Neural cell (in vitro differentiated cells): ENCODE measurements at regions not wholly inside any gene's neighbourhood (a gene's known extent, or its start where the extent isn't known, plus 50 kb on each side); places are given as distances from the start of the nearest gene placed in this dataset.
"Not testable (repeated sequence)": the region's sequence is repeated elsewhere in the genome, so short reads cannot be mapped to it uniquely, and the experiment has no call there.

ENCODE experiments used
- H2AFZ ChIP-seq: fragments of 200-600, 300-800 bp; sonication (generic), shearing (Covaris generic); 2 replicates; pipeline ENCODE4 v1.6.0; 2014; ENCODE audit warnings: low read depth, mild to moderate bottlenecking, antibody characterized with exemption, low read length, moderate library complexity
- H3F3A ChIP-seq: fragments of 200-600 bp; shearing (Covaris generic); 2 replicates; pipeline ENCODE4 v1.6.1; 2016; ENCODE audit warnings: mild to moderate bottlenecking, moderate library complexity, mixed read lengths, antibody characterized with exemption, low read length; ENCODE audit not compliant: insufficient read depth, poor library complexity, severe bottlenecking
- H3K27ac ChIP-seq: fragments of 200-600, 300-800 bp; sonication (generic), shearing (Covaris generic); 2 replicates; pipeline ENCODE4 v1.5.1; 2014; ENCODE audit warnings: mild to moderate bottlenecking, low read length, moderate library complexity
- H3K27me3 ChIP-seq: fragments of 300-800, 200-600 bp; sonication (generic), shearing (Covaris generic); 2 replicates; pipeline ENCODE4 v1.6.0; 2014; ENCODE audit warnings: mild to moderate bottlenecking, low read depth, low read length, moderate library complexity; ENCODE audit not compliant: insufficient read depth
- H3K36me3 ChIP-seq: fragments of 300-800, 200-600 bp; sonication (generic), shearing (Covaris generic); 2 replicates; pipeline ENCODE4 v1.5.1; 2014; ENCODE audit warnings: mild to moderate bottlenecking, antibody characterized with exemption, low read length, moderate library complexity; ENCODE audit not compliant: insufficient read depth
- H3K4me2 ChIP-seq: fragments of 300-800, 200-600 bp; sonication (generic), shearing (Covaris generic); 2 replicates; pipeline ENCODE4 v1.6.0; 2014; ENCODE audit warnings: mild to moderate bottlenecking, low read length
- H3K4me3 ChIP-seq: fragments of 300-800, 200-600 bp; sonication (generic), shearing (Covaris generic); 2 replicates; pipeline ENCODE4 v1.5.1; 2014; ENCODE audit warnings: mild to moderate bottlenecking, low read length, moderate library complexity
- H3K79me2 ChIP-seq: fragments of 200-600 bp; shearing (Covaris generic); replicated peaks from 2 replicates; pipeline ENCODE4 v1.6.0; 2014; ENCODE audit warnings: mild to moderate bottlenecking, low read length, moderate library complexity; ENCODE audit not compliant: insufficient read depth
- H3K9ac ChIP-seq: fragments of 300-800, 200-600 bp; sonication (generic), shearing (Covaris generic); 2 replicates; pipeline ENCODE4 v1.6.1; 2016; ENCODE audit warnings: mild to moderate bottlenecking, low read length, mixed read lengths
- H3K9me2 ChIP-seq: fragments of 200-600 bp; shearing (Covaris generic); 2 replicates; pipeline ENCODE4 v1.6.1; 2016; ENCODE audit warnings: mild to moderate bottlenecking, low read length, mixed read lengths; ENCODE audit not compliant: insufficient read depth
- H3K9me3 ChIP-seq: fragments of 200-600, 300-800 bp; sonication (generic), shearing (Covaris generic); 2 replicates; pipeline ENCODE4 v1.6.1; 2016; ENCODE audit warnings: mild to moderate bottlenecking, mixed run types, low read length, moderate library complexity, mixed read lengths
- H4K20me1 ChIP-seq: fragments of 200-600 bp; shearing (Covaris generic); 2 replicates; pipeline ENCODE4 v1.6.1; 2016; ENCODE audit warnings: mild to moderate bottlenecking, mixed run types; ENCODE audit not compliant: insufficient read depth
- EP300 ChIP-seq: fragments of 450-650 bp; conservative IDR thresholded peaks from 2 replicates; pipeline ENCODE4 v1.6.1; 2014; ENCODE audit warnings: antibody characterized with exemption, mild to moderate bottlenecking, moderate library complexity; ENCODE audit not compliant: poor library complexity, severe bottlenecking
- EZH2 ChIP-seq: fragments of 200-600, 300-800 bp; shearing (Covaris generic), sonication (generic); IDR thresholded peaks from 2 replicates; pipeline ENCODE4 v1.6.1; 2014; ENCODE audit warnings: antibody characterized with exemption, low read length, borderline replicate concordance, mild to moderate bottlenecking; ENCODE audit not compliant: insufficient read depth, poor library complexity, severe bottlenecking
- MXI1 ChIP-seq: fragments of 450-650 bp; conservative IDR thresholded peaks from 2 replicates; pipeline ENCODE4 v1.6.1; 2014; ENCODE audit warnings: antibody characterized with exemption, mild to moderate bottlenecking; ENCODE audit not compliant: poor library complexity, severe bottlenecking
- POLR2AphosphoS5 ChIP-seq: IDR thresholded peaks from 2 replicates; pipeline ENCODE4 v1.6.1; 2012
- RAD21 ChIP-seq: fragments of 450-650 bp; conservative IDR thresholded peaks from 2 replicates; pipeline ENCODE4 v1.6.1; 2014; ENCODE audit warnings: antibody characterized with exemption, mild to moderate bottlenecking, moderate library complexity
- SMC3 ChIP-seq: fragments of 450-650 bp; conservative IDR thresholded peaks from 2 replicates; pipeline ENCODE4 v1.6.1; 2014; ENCODE audit warnings: antibody characterized with exemption, mild to moderate bottlenecking, moderate library complexity; ENCODE audit not compliant: poor library complexity
- TAF1 ChIP-seq: IDR thresholded peaks from 2 replicates; pipeline ENCODE4 v1.6.1; 2012; ENCODE audit warnings: low read depth
- TF ChIP-seq, protein P1 (sequence below): fragments of 450-650 bp; IDR thresholded peaks from 2 replicates; pipeline ENCODE4 v1.5.1; 2014; ENCODE audit warnings: antibody characterized with exemption, mild to moderate bottlenecking, moderate library complexity; ENCODE audit not compliant: poor library complexity, severe bottlenecking
- TF ChIP-seq, protein P2 (sequence below): IDR thresholded peaks from 2 replicates; pipeline ENCODE4 v1.6.1; 2012; ENCODE audit warnings: borderline replicate concordance

DNA sequence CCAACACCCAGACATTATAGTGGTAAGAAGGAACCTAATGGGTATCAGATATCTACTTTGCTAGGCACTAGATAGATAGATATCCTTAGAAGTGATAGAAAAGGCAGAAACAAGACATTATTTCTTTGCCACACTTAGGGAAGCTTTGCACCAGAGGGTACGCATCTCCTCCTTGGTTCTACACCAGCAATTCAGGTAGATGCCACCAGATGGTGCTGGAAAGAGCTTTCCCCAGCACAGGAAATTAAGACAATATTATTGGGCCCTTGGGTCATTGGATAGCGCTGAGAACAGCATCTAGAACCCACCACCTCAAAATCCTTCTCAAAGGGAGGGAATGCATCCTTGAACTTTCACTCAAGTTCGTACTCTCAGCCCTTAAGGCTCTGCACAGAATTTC is 173.8 kb upstream of the CCL2 start:
- H3K4me3 ChIP-seq, result no peak overlapping the region
- H4K20me1 ChIP-seq, result no peaks in the 10 kb centered on the region
- peaks cover 5% of the 10 kb centered on the region for H3F3A ChIP-seq
- H3K79me2 ChIP-seq, result no peaks in the 10 kb centered on the region
- H3K4me2 ChIP-seq, result no peak overlapping the region
- H2AFZ ChIP-seq, result no peak overlapping the region
- H3K9me2 ChIP-seq, result no peaks in the 10 kb centered on the region
- no peaks in the 10 kb centered on the region for H3K27me3 ChIP-seq
- no peaks in the 10 kb centered on the region for H3K9me3 ChIP-seq
- TF ChIP-seq, protein P1, sequence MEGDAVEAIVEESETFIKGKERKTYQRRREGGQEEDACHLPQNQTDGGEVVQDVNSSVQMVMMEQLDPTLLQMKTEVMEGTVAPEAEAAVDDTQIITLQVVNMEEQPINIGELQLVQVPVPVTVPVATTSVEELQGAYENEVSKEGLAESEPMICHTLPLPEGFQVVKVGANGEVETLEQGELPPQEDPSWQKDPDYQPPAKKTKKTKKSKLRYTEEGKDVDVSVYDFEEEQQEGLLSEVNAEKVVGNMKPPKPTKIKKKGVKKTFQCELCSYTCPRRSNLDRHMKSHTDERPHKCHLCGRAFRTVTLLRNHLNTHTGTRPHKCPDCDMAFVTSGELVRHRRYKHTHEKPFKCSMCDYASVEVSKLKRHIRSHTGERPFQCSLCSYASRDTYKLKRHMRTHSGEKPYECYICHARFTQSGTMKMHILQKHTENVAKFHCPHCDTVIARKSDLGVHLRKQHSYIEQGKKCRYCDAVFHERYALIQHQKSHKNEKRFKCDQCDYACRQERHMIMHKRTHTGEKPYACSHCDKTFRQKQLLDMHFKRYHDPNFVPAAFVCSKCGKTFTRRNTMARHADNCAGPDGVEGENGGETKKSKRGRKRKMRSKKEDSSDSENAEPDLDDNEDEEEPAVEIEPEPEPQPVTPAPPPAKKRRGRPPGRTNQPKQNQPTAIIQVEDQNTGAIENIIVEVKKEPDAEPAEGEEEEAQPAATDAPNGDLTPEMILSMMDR, result no peak
- TF ChIP-seq EZH2 (no peak), POLR2AphosphoS5 (no peak), MXI1 (no peak), SMC3 (no peak), RAD21 (no peak), TAF1 (no peak), EP300 (no peak)
- TF ChIP-seq, protein P2, sequence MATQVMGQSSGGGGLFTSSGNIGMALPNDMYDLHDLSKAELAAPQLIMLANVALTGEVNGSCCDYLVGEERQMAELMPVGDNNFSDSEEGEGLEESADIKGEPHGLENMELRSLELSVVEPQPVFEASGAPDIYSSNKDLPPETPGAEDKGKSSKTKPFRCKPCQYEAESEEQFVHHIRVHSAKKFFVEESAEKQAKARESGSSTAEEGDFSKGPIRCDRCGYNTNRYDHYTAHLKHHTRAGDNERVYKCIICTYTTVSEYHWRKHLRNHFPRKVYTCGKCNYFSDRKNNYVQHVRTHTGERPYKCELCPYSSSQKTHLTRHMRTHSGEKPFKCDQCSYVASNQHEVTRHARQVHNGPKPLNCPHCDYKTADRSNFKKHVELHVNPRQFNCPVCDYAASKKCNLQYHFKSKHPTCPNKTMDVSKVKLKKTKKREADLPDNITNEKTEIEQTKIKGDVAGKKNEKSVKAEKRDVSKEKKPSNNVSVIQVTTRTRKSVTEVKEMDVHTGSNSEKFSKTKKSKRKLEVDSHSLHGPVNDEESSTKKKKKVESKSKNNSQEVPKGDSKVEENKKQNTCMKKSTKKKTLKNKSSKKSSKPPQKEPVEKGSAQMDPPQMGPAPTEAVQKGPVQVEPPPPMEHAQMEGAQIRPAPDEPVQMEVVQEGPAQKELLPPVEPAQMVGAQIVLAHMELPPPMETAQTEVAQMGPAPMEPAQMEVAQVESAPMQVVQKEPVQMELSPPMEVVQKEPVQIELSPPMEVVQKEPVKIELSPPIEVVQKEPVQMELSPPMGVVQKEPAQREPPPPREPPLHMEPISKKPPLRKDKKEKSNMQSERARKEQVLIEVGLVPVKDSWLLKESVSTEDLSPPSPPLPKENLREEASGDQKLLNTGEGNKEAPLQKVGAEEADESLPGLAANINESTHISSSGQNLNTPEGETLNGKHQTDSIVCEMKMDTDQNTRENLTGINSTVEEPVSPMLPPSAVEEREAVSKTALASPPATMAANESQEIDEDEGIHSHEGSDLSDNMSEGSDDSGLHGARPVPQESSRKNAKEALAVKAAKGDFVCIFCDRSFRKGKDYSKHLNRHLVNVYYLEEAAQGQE, result no peak
- no peak overlapping the region for H3K27ac ChIP-seq
- H3K9ac ChIP-seq, result no peak overlapping the region
- no peaks in the 10 kb centered on the region for H3K36me3 ChIP-seq

DNA sequence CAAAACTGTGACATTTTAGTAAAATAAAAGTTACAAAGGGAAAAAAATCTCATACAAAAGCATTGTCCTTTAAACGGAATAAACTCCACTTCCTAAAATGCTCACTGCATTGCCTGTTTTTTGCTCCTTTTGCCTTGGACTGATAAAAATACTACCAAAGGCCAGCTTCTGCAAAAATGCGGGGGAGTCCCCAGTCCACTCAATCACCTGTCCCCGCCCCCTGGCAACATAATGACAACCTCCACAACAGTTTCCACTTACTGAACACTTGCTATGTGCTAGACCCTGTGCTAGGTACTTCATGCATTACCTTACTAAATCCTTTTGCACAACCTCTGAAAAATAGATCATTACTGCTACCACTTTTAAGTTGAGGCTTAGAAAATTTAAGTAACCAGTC is 172.7 kb upstream of the CCL2 start:
- no peaks in the 10 kb centered on the region for H3K79me2 ChIP-seq
- no peak overlapping the region for H3K9ac ChIP-seq
- no peaks in the 10 kb centered on the region for H3K27me3 ChIP-seq
- H2AFZ ChIP-seq, result no peak overlapping the region
- H3K4me2 ChIP-seq, result no peak overlapping the region
- no peaks in the 10 kb centered on the region for H3K9me2 ChIP-seq
- H3K27ac ChIP-seq, result no peak overlapping the region
- TF ChIP-seq, protein P2, result no peak
- no peak for TF ChIP-seq TAF1
- TF ChIP-seq, protein P1, result no peak
- no peak for TF ChIP-seq MXI1
- TF ChIP-seq EZH2, result no peak
- no peak for TF ChIP-seq EP300
- TF ChIP-seq RAD21, result no peak
- TF ChIP-seq POLR2AphosphoS5, result no peak
- TF ChIP-seq SMC3, result no peak
- no peaks in the 10 kb centered on the region for H3K36me3 ChIP-seq
- H3K9me3 ChIP-seq, result no peaks in the 10 kb centered on the region
- H3K4me3 ChIP-seq, result no peak overlapping the region
- H4K20me1 ChIP-seq, result no peaks in the 10 kb centered on the region
- H3F3A ChIP-seq, result no peaks in the 10 kb centered on the region

DNA sequence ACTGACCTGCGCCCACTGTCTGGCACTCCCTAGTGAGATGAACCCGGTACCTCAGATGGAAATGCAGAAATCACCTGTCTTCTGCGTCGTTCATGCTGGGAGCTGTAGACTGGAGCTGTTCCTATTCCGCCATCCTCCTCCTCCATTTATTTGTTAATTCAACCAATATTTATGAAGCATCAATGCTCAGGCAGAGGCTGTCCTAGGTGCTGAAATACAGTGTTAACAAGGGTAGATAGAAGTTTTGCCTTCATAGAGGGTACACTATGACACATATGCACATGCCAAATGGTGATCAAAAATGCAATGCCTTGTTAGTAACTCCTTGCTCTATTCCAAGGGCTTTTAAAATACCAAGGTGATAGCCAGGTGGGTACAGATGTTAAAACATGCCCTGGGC is 166.0 kb upstream of the CCL2 start:
- not testable (repeated sequence) for H3K79me2 ChIP-seq, H3K27me3 ChIP-seq, H3K9ac ChIP-seq

More for the DNA sequence above, 166.0 kb upstream of the CCL2 start:
- H3K27ac ChIP-seq, H2AFZ ChIP-seq, H3K36me3 ChIP-seq, H3K4me3 ChIP-seq, H3K4me2 ChIP-seq, H3K9me2 ChIP-seq, H3F3A ChIP-seq, H4K20me1 ChIP-seq, H3K9me3 ChIP-seq: not testable (repeated sequence)
